Nephron progenitor cell (in vitro differentiated cells): ENCODE measurements at regions not wholly inside any gene's neighbourhood (a gene's known extent, or its start where the extent isn't known, plus 50 kb on each side); places are given as distances from the start of the nearest gene placed in this dataset.

Experiments
- DNase-seq: peaks from one replicate; pipeline ENCODE4 v3.0.0; 2021
- H3K27ac Mint-ChIP-seq: 2 replicates; pipeline ENCODE4 v1.8.0; 2021; ENCODE audit warnings: mild to moderate bottlenecking, moderate library complexity, mixed read lengths
- H3K27me3 Mint-ChIP-seq: 2 replicates; pipeline ENCODE4 v1.8.0; 2021; ENCODE audit warnings: mild to moderate bottlenecking, low read depth, mixed read lengths; ENCODE audit not compliant: poor library complexity
- H3K36me3 Mint-ChIP-seq: 2 replicates; pipeline ENCODE4 v1.8.0; 2021; ENCODE audit warnings: low read depth, mixed read lengths
- H3K4me1 Mint-ChIP-seq: 2 replicates; pipeline ENCODE4 v1.8.0; 2021; ENCODE audit warnings: mixed read lengths
- H3K4me3 Mint-ChIP-seq: 2 replicates; pipeline ENCODE4 v1.8.0; 2021; ENCODE audit warnings: mild to moderate bottlenecking, moderate library complexity, mixed read lengths
- H3K9me3 Mint-ChIP-seq: 2 replicates; pipeline ENCODE4 v1.8.0; 2021; ENCODE audit warnings: mild to moderate bottlenecking, moderate library complexity, mixed read lengths
- TF ChIP-seq, protein P1 (sequence below): fragments of 200-600 bp; sonication (generic); IDR thresholded peaks from 2 replicates; pipeline ENCODE4 v1.5.0; 2021; ENCODE audit warnings: antibody characterized with exemption

DNA sequence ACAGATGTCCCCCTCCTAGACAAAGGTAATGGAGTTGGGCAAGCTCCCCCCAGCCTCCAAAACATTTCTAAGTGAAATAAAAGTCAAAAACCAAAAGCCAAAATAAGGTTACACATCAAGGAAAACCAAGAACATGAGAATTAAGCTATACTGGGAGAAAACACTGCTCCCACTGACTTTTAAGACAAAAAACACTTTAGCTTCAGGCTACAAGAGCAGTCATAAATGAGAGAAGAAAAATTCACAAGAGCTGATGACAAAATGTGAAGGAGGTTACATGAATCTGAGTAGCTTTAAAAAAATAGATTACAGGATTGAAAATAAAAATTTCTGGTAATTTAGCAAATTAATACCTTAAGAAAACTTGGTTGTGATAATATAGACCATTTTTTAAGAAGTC is 1370.3 kb upstream of the CDH9 start:
- no peak for DNase-seq
- H3K4me3 Mint-ChIP-seq = no peak overlapping the region
- no peaks in the 10 kb centered on the region for H3K36me3 Mint-ChIP-seq
- no peaks in the 10 kb centered on the region for H3K9me3 Mint-ChIP-seq
- H3K4me1 Mint-ChIP-seq = no peaks in the 10 kb centered on the region
- no peak overlapping the region for H3K27ac Mint-ChIP-seq
- H3K27me3 Mint-ChIP-seq = no peaks in the 10 kb centered on the region
- TF ChIP-seq, protein P1, sequence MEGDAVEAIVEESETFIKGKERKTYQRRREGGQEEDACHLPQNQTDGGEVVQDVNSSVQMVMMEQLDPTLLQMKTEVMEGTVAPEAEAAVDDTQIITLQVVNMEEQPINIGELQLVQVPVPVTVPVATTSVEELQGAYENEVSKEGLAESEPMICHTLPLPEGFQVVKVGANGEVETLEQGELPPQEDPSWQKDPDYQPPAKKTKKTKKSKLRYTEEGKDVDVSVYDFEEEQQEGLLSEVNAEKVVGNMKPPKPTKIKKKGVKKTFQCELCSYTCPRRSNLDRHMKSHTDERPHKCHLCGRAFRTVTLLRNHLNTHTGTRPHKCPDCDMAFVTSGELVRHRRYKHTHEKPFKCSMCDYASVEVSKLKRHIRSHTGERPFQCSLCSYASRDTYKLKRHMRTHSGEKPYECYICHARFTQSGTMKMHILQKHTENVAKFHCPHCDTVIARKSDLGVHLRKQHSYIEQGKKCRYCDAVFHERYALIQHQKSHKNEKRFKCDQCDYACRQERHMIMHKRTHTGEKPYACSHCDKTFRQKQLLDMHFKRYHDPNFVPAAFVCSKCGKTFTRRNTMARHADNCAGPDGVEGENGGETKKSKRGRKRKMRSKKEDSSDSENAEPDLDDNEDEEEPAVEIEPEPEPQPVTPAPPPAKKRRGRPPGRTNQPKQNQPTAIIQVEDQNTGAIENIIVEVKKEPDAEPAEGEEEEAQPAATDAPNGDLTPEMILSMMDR = no peak

GRCh38 chr5:28408186-28408585 is 1369.8 kb upstream of the CDH9 start:
- no peaks in the 10 kb centered on the region for H3K9me3 Mint-ChIP-seq
- H3K4me3 Mint-ChIP-seq = no peak overlapping the region
- no peaks in the 10 kb centered on the region for H3K36me3 Mint-ChIP-seq
- H3K4me1 Mint-ChIP-seq = no peaks in the 10 kb centered on the region
- TF ChIP-seq, protein P1 = no peak
- H3K27me3 Mint-ChIP-seq = no peaks in the 10 kb centered on the region
- H3K27ac Mint-ChIP-seq = no peak overlapping the region
- DNase-seq = no peak

GRCh38 chr5:28404363-28405071 is 1366.1 kb upstream of the CDH9 start:
- Mint-ChIP-seq H3K9me3 (no peaks in the 10 kb centered on the region), H3K4me3 (no peak overlapping the region), H3K27me3 (no peaks in the 10 kb centered on the region), H3K4me1 (no peaks in the 10 kb centered on the region), H3K36me3 (no peaks in the 10 kb centered on the region), H3K27ac (no peak overlapping the region)
- DNase-seq = no peak
- TF ChIP-seq, protein P1 = no peak

DNA sequence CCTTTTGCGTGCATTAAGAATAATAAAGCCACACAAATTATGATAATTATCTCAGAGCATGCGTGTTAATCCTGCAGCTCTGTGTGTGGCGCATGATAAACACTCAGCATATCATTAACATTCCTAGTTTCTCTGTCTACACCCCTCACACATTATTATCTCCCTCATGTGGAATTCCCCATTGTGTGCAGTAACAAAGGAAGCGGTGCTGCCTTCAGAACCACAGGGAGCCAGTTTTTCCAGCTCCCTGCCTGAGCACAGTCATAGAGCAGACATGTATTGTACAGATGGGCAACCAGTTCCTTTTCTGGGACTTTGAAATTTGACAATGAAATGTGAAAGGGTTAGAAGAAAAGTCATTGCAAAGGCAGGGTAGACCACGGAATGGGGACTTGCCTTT is 1365.5 kb upstream of the CDH9 start:
- H3K36me3 Mint-ChIP-seq = no peaks in the 10 kb centered on the region
- H3K4me3 Mint-ChIP-seq = no peak overlapping the region
- TF ChIP-seq, protein P1 = no peak
- no peak for DNase-seq
- H3K4me1 Mint-ChIP-seq = no peaks in the 10 kb centered on the region
- no peak overlapping the region for H3K27ac Mint-ChIP-seq
- no peaks in the 10 kb centered on the region for H3K27me3 Mint-ChIP-seq
- H3K9me3 Mint-ChIP-seq = no peaks in the 10 kb centered on the region

DNA sequence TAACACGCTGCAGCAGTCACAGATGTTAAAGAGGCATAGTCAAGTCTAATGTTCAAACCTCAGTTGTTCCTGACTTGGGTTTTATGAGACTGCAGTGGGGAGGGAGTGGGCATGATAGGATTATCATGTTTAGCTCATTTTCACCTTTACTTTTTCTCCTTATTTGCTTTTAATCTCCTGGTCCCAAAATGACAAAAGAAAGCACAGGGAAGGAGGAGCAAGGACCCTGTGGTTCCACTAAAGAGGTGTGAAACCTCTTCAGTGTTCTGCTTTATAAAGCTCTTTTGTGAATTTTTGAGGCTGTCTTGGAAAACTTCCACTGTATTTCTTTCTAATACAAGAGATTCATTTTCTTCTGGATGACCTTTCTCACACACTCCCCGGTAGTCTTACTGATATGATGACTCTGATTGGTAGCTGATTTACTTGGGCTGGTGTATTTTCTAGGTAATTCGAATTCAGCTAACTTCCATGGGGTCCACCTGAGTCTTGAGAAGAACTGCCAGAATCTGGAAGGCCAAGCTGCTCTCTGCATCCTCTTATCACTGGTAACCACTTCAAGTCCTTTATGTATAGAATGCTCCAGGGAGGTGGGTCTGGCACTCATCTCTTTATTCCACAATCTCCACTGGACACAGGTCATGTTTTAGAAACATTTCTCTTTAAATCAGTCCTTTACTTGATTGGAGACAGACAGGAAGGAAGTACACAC is 1364.4 kb upstream of the CDH9 start:
- Mint-ChIP-seq H3K4me3 (no peak overlapping the region), H3K27ac (no peak overlapping the region)
- TF ChIP-seq, protein P1 = no peak

GRCh38 chr5:28400076-28400475 is 1361.7 kb upstream of the CDH9 start:
- H3K27me3 Mint-ChIP-seq = no peaks in the 10 kb centered on the region
- no peak overlapping the region for H3K27ac Mint-ChIP-seq
- TF ChIP-seq, protein P1 = no peak
- no peaks in the 10 kb centered on the region for H3K36me3 Mint-ChIP-seq
- no peak overlapping the region for H3K4me3 Mint-ChIP-seq
- peaks cover 14% of the 10 kb centered on the region for H3K4me1 Mint-ChIP-seq
- no peaks in the 10 kb centered on the region for H3K9me3 Mint-ChIP-seq
- no peak for DNase-seq

More for the DNA sequence above, 1364.4 kb upstream of the CDH9 start:
- H3K27me3 Mint-ChIP-seq = no peaks in the 10 kb centered on the region
- H3K9me3 Mint-ChIP-seq = no peaks in the 10 kb centered on the region
- DNase-seq = no peak
- H3K36me3 Mint-ChIP-seq = no peaks in the 10 kb centered on the region
- peaks cover 8% of the 10 kb centered on the region for H3K4me1 Mint-ChIP-seq
